HEK293 (cell line): ENCODE measurements at regions not wholly inside any gene's neighbourhood (a gene's known extent, or its start where the extent isn't known, plus 50 kb on each side); places are given as distances from the start of the nearest gene placed in this dataset.

Experiments used
- CTCF ChIA-PET: fragments of 350-600 bp; formaldehyde crosslinking; extraction: SDS; loops from one replicate; lab custom pipeline; 2021; ENCODE audit warnings: antibody characterized with exemption; lab: Yijun Ruan, JAX
- POLR2A ChIA-PET: fragments of 300-600 bp; formaldehyde crosslinking; extraction: SDS; loops from one replicate; lab custom pipeline; 2020; ENCODE audit warnings: antibody characterized with exemption, inconsistent platforms; lab: Yijun Ruan, JAX
- H3K27ac ChIP-seq: fragments of 200-500 bp; sonication (Bioruptor generic); 2 replicates; pipeline ENCODE4 v1.5.1; 2014; ENCODE audit warnings: low read depth, low read length, control low read depth, inconsistent platforms; ENCODE audit errors: extremely low read depth
- H3K36me3 ChIP-seq, 2 experiments: fragments of 200-500 bp in 1 of 2; sonication (Bioruptor generic) in 1 of 2; 1 replicate in 1 of 2; 2 replicates in 1 of 2; pipeline ENCODE4 v1.5.1; 2014 to 2017; ENCODE audit warnings: inconsistent platforms in 2 of 2, low read length in 2 of 2; ENCODE audit not compliant: control insufficient read depth in 2 of 2, insufficient read depth in 1 of 2
- H3K4me1 ChIP-seq: fragments of 200-500 bp; sonication (Bioruptor generic); 2 replicates; pipeline ENCODE4 v1.5.1; 2014; ENCODE audit warnings: mild to moderate bottlenecking, low read length, inconsistent platforms; ENCODE audit not compliant: control insufficient read depth, insufficient read depth
- H3K4me3 ChIP-seq: 2 replicates; pipeline ENCODE4 v1.5.1; 2011; ENCODE audit warnings: low read depth, mild to moderate bottlenecking, control low read depth, low read length, moderate library complexity
- H3K9me3 ChIP-seq: fragments of 200-500 bp; sonication (Bioruptor generic); 2 replicates; pipeline ENCODE4 v1.5.1; 2014; ENCODE audit warnings: low read depth, low read length, inconsistent platforms; ENCODE audit not compliant: control insufficient read depth, insufficient read depth
- CTCF ChIP-seq: fragments of 450-650 bp; formaldehyde crosslinking; IDR thresholded peaks from 2 replicates; pipeline ENCODE4 v1.5.1; 2016; ENCODE audit warnings: missing biosample characterization, missing genetic modification characterization
- GLIS1 ChIP-seq: fragments of 450-650 bp; formaldehyde crosslinking; IDR thresholded peaks from 2 replicates; pipeline ENCODE4 v1.5.1; 2016; ENCODE audit warnings: missing biosample characterization, missing genetic modification characterization
- PRDM10 ChIP-seq: fragments of 450-650 bp; formaldehyde crosslinking; IDR thresholded peaks from 2 replicates; pipeline ENCODE4 v1.5.1; 2016; ENCODE audit warnings: missing biosample characterization, missing genetic modification characterization
- REPIN1 ChIP-seq: fragments of 450-650 bp; formaldehyde crosslinking; IDR thresholded peaks from 2 replicates; pipeline ENCODE4 v1.5.1; 2017; ENCODE audit warnings: missing biosample characterization, missing genetic modification characterization, low read depth
- SP7 ChIP-seq: fragments of 450-650 bp; formaldehyde crosslinking; IDR thresholded peaks from 2 replicates; pipeline ENCODE4 v1.5.1; 2016; ENCODE audit warnings: missing biosample characterization, missing genetic modification characterization
- ZBTB1 ChIP-seq: fragments of 450-650 bp; formaldehyde crosslinking; IDR thresholded peaks from 2 replicates; pipeline ENCODE4 v1.5.1; 2016; ENCODE audit warnings: missing biosample characterization, missing genetic modification characterization
- ZEB2 ChIP-seq: fragments of 450-650 bp; formaldehyde crosslinking; IDR thresholded peaks from 2 replicates; pipeline ENCODE4 v1.5.1; 2016; ENCODE audit warnings: missing biosample characterization, missing genetic modification characterization
- ZNF184 ChIP-seq: fragments of 450-650 bp; IDR thresholded peaks from 2 replicates; pipeline ENCODE4 v1.5.1; 2018; ENCODE audit warnings: missing biosample characterization, mild to moderate bottlenecking, missing genetic modification characterization
- ZNF214 ChIP-seq: fragments of 450-650 bp; formaldehyde crosslinking; IDR thresholded peaks from 2 replicates; pipeline ENCODE4 v1.5.1; 2017; ENCODE audit warnings: missing biosample characterization, mild to moderate bottlenecking, missing genetic modification characterization, borderline replicate concordance
- ZNF23 ChIP-seq: fragments of 450-650 bp; formaldehyde crosslinking; IDR thresholded peaks from 2 replicates; pipeline ENCODE4 v1.5.1; 2016; ENCODE audit warnings: missing biosample characterization, missing genetic modification characterization, borderline replicate concordance
- ZNF26 ChIP-seq: fragments of 450-650 bp; formaldehyde crosslinking; IDR thresholded peaks from 2 replicates; pipeline ENCODE4 v1.5.1; 2016; ENCODE audit warnings: missing biosample characterization, missing genetic modification characterization
- ZNF416 ChIP-seq: fragments of 450-650 bp; formaldehyde crosslinking; IDR thresholded peaks from 2 replicates; pipeline ENCODE4 v1.5.1; 2016; ENCODE audit warnings: missing biosample characterization, missing genetic modification characterization
- ZNF423 ChIP-seq: fragments of 450-650 bp; formaldehyde crosslinking; IDR thresholded peaks from 2 replicates; pipeline ENCODE4 v1.5.1; 2016; ENCODE audit warnings: missing biosample characterization, missing genetic modification characterization
- ZNF521 ChIP-seq: fragments of 450-650 bp; formaldehyde crosslinking; IDR thresholded peaks from 2 replicates; pipeline ENCODE4 v1.5.1; 2017; ENCODE audit warnings: missing biosample characterization, mild to moderate bottlenecking, missing genetic modification characterization
- ZNF530 ChIP-seq: fragments of 450-650 bp; formaldehyde crosslinking; IDR thresholded peaks from 2 replicates; pipeline ENCODE4 v1.5.1; 2016; ENCODE audit warnings: low read depth, missing biosample characterization, missing genetic modification characterization
- ZNF549 ChIP-seq: fragments of 450-650 bp; IDR thresholded peaks from 2 replicates; pipeline ENCODE4 v1.5.1; 2018; ENCODE audit warnings: missing biosample characterization, missing genetic modification characterization, mild to moderate bottlenecking, inconsistent platforms, moderate library complexity
- ZNF555 ChIP-seq: fragments of 450-650 bp; formaldehyde crosslinking; conservative IDR thresholded peaks from 2 replicates; pipeline ENCODE4 v1.5.1; 2017; ENCODE audit warnings: missing biosample characterization, mild to moderate bottlenecking, missing genetic modification characterization, inconsistent platforms
- ZNF580 ChIP-seq: fragments of 450-650 bp; formaldehyde crosslinking; IDR thresholded peaks from 2 replicates; pipeline ENCODE4 v1.5.1; 2016; ENCODE audit warnings: missing biosample characterization, missing genetic modification characterization
- ZNF660 ChIP-seq: fragments of 450-650 bp; IDR thresholded peaks from 2 replicates; pipeline ENCODE4 v1.5.1; 2018; ENCODE audit warnings: missing biosample characterization, mild to moderate bottlenecking, missing genetic modification characterization
- ZNF707 ChIP-seq: fragments of 450-650 bp; formaldehyde crosslinking; IDR thresholded peaks from 2 replicates; pipeline ENCODE4 v1.5.1; 2016; ENCODE audit warnings: missing biosample characterization, missing genetic modification characterization
- ZNF747 ChIP-seq: fragments of 450-650 bp; formaldehyde crosslinking; IDR thresholded peaks from 2 replicates; pipeline ENCODE4 v1.5.1; 2016; ENCODE audit warnings: missing biosample characterization, missing genetic modification characterization

- Histone ChIP-seq H3K9me3 (no peaks in the 10 kb centered on the region), H3K36me3 (no peaks in the 10 kb centered on the region), H3K27ac (no peak overlapping the region), H3K4me1 (no peaks in the 10 kb centered on the region), H3K4me3 (no peak overlapping the region)
- POLR2A ChIA-PET = no interaction called here
- no peak for TF ChIP-seq ZNF549 (tag by site-specific recombination)
- TF ChIP-seq ZNF26 (tag by site-specific recombination) = no peak
- no peak for TF ChIP-seq ZBTB1 (tag by site-specific recombination)
- no peak for TF ChIP-seq ZNF707 (tag by site-specific recombination)
- TF ChIP-seq PRDM10 (tag by site-specific recombination) = no peak
- no peak for TF ChIP-seq ZEB2 (tag by site-specific recombination)
- no peak for TF ChIP-seq ZNF423 (tag by site-specific recombination)
- TF ChIP-seq ZNF521 = no peak
- no peak for TF ChIP-seq GLIS1
- TF ChIP-seq CTCF (tag by site-specific recombination) = no peak
- no peak for TF ChIP-seq ZNF214 (tag by site-specific recombination)
- no peak for TF ChIP-seq ZNF580 (tag by site-specific recombination)
- TF ChIP-seq ZNF416 (tag by site-specific recombination) = no peak
- no peak for TF ChIP-seq ZNF747 (tag by site-specific recombination)
- no peak for TF ChIP-seq ZNF184 (tag by site-specific recombination)
- TF ChIP-seq ZNF660 (tag by site-specific recombination) = no peak
- TF ChIP-seq ZNF530 (tag by site-specific recombination) = no peak
- TF ChIP-seq ZNF23 (tag by site-specific recombination) = no peak
- CTCF ChIA-PET = interaction anchor here (0.6 to 0.9 kb wide), 2 partner anchors 14 to 222 kb away, joined by 3 to 5 read pairs; no protein-coding TSS in a partner anchor
These were observed 129.7 kb upstream of the FUT8 start for GRCh38 chr14:65282896-65283253.

GRCh38 chr14:65286443-65286842, 126.1 kb upstream of the FUT8 start:
- Histone ChIP-seq H3K36me3 (no peaks in the 10 kb centered on the region), H3K4me3 (no peak overlapping the region), H3K9me3 (no peaks in the 10 kb centered on the region), H3K4me1 (no peaks in the 10 kb centered on the region), H3K27ac (no peak overlapping the region)
- TF ChIP-seq REPIN1 (tag by site-specific recombination) (no peak), ZNF555 (tag by site-specific recombination) (no peak), SP7 (tag by site-specific recombination) (no peak)
- POLR2A ChIA-PET = no interaction called here
- CTCF ChIA-PET = interaction anchor here (0.6 to 0.7 kb wide), 2 partner anchors 17 to 564 kb away, joined by 3 read pairs; no protein-coding TSS in a partner anchor
